Panc1 (cell line): ENCODE measurements at regions not wholly inside any gene's neighbourhood (a gene's known extent, or its start where the extent isn't known, plus 50 kb on each side); places are given as distances from the start of the nearest gene placed in this dataset.

Source experiments
- ATAC-seq: fragments of 200-7000 bp; cut with Tn5 transposase; 2 replicates; pipeline ENCODE4 v1.9.1; 2020; ENCODE audit warnings: mild to moderate bottlenecking, moderate library complexity
- BruUV-seq: library from RNA; stranded (reverse); fragments of 400-500 nt; replicated peaks from 2 replicates; lab custom pipeline; 2021; lab: Mats Ljungman, UMichigan
- CTCF ChIA-PET: fragments of 300-600 bp; sonication (Branson Sonifier 250); formaldehyde crosslinking; loops from one replicate; lab custom pipeline; 2022; ENCODE audit warnings: antibody characterized with exemption; lab: Charles Lee
- POLR2A ChIA-PET: fragments of 300-600 bp; sonication (Branson Sonifier 250); formaldehyde crosslinking; loops from one replicate; lab custom pipeline; 2022; ENCODE audit warnings: antibody characterized with exemption; lab: Charles Lee
- DNase-seq: peaks from one replicate; pipeline ENCODE4 v3.0.0-alpha.2; 2010; ENCODE audit warnings: low read depth, low spot score
- H3K27ac ChIP-seq: 2 replicates; pipeline ENCODE4 v1.5.1; 2011; ENCODE audit warnings: mild to moderate bottlenecking, low read length, inconsistent platforms
- H3K27me3 ChIP-seq: fragments of 200-500 bp; sonication (Bioruptor generic); 2 replicates; pipeline ENCODE4 v1.6.0; 2014; ENCODE audit warnings: low read length, inconsistent platforms; ENCODE audit not compliant: control insufficient read depth, insufficient read depth
- H3K36me3 ChIP-seq: fragments of 200-500 bp; sonication (Bioruptor generic); 2 replicates; pipeline ENCODE4 v1.5.1; 2014; ENCODE audit warnings: inconsistent platforms, mild to moderate bottlenecking, low read length, moderate library complexity; ENCODE audit not compliant: control insufficient read depth, insufficient read depth
- H3K4me1 ChIP-seq: 2 replicates; pipeline ENCODE4 v1.5.1; 2011; ENCODE audit warnings: inconsistent platforms, mild to moderate bottlenecking, low read length, moderate library complexity; ENCODE audit not compliant: control insufficient read depth, insufficient read depth
- H3K4me3 ChIP-seq, 2 experiments: 2 replicates each; pipeline ENCODE4 v1.5.1; 2011 to 2012; ENCODE audit warnings: low read depth in 2 of 2, low read length in 2 of 2, mild to moderate bottlenecking in 2 of 2, inconsistent platforms in 1 of 2, moderate library complexity in 1 of 2
- H3K9me3 ChIP-seq: fragments of 200-500 bp; sonication (Bioruptor generic); 2 replicates; pipeline ENCODE4 v1.5.1; 2014; ENCODE audit warnings: low read depth, mild to moderate bottlenecking, inconsistent platforms, low read length, moderate library complexity; ENCODE audit not compliant: control insufficient read depth, insufficient read depth
- CTCF ChIP-seq: fragments of 450-650 bp; IDR thresholded peaks from 2 replicates; pipeline ENCODE4 v1.5.1; 2017; ENCODE audit warnings: mild to moderate bottlenecking
- POLR2AphosphoS5 ChIP-seq: IDR thresholded peaks from 2 replicates; pipeline ENCODE4 v1.6.1; 2012; ENCODE audit warnings: mild to moderate bottlenecking, low read depth, low read length, moderate library complexity
- SIN3A ChIP-seq: IDR thresholded peaks from 2 replicates; pipeline ENCODE4 v1.6.1; 2012; ENCODE audit warnings: low read depth, mild to moderate bottlenecking, low read length, moderate library complexity, borderline replicate concordance; ENCODE audit not compliant: insufficient read depth
- TCF7L2 ChIP-seq: IDR thresholded peaks from 2 replicates; pipeline ENCODE4 v1.6.1; 2011; ENCODE audit warnings: mild to moderate bottlenecking, low read depth, low read length, inconsistent platforms
- in situ Hi-C: cut with HindIII; loops from 2 replicates; pipeline ENCODE4 v1.10.0; 2016; ENCODE audit warnings: low sequenced_read_pairs, low pct_unique_long_range_greater_than_20kb
- intact Hi-C: fragments of 100-400 bp; cut with micrococcal nuclease; formaldehyde crosslinking; loops from one replicate; pipeline ENCODE4 v1.10.0; 2022; ENCODE audit not compliant: unreplicated experiment
- TF ChIP-seq, protein P1 (sequence below), 2 experiments: IDR thresholded peaks; 2 replicates each; pipeline ENCODE4 v1.6.1; 2011 to 2012; ENCODE audit warnings: low read depth in 2 of 2, control low read depth in 1 of 2, low read length in 1 of 2, mild to moderate bottlenecking in 1 of 2, moderate library complexity in 1 of 2; ENCODE audit not compliant: insufficient read depth in 1 of 2

DNA sequence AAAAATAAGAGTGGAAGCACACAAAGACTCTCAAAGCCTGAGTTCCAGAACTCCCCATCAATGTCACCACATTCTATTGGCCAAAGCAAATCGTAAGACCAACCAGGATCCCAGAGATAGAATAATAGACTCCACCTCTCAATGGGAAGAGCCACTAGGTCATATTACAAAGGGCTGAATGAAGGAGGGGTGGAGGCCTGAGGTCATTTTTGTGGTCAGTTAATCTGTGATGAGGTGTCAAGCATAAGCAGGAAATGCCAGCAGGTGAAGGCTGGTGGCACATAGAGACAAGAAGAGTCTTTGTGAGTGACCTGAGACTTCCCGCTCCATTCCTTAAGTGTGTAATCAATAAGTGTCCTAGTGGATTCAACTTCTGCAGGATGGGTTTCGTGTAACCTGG, 144.3 kb downstream of the TFCP2L1 start:
- ATAC-seq (no peak), DNase-seq (no peak)
- BruUV-seq = no TSS peak
- POLR2A ChIA-PET = no interaction called here
- CTCF ChIA-PET = no interaction called here
- Histone ChIP-seq H3K4me1 (no peaks in the 10 kb centered on the region), H3K27me3 (0 out of 2 replicates have a peak, but pooled peaks cover 3% of the 10 kb centered on the region), H3K36me3 (no peaks in the 10 kb centered on the region), H3K27ac (no peak overlapping the region), H3K9me3 (no peaks in the 10 kb centered on the region), H3K4me3 (no peak overlapping the region)
- TF ChIP-seq, protein P1, sequence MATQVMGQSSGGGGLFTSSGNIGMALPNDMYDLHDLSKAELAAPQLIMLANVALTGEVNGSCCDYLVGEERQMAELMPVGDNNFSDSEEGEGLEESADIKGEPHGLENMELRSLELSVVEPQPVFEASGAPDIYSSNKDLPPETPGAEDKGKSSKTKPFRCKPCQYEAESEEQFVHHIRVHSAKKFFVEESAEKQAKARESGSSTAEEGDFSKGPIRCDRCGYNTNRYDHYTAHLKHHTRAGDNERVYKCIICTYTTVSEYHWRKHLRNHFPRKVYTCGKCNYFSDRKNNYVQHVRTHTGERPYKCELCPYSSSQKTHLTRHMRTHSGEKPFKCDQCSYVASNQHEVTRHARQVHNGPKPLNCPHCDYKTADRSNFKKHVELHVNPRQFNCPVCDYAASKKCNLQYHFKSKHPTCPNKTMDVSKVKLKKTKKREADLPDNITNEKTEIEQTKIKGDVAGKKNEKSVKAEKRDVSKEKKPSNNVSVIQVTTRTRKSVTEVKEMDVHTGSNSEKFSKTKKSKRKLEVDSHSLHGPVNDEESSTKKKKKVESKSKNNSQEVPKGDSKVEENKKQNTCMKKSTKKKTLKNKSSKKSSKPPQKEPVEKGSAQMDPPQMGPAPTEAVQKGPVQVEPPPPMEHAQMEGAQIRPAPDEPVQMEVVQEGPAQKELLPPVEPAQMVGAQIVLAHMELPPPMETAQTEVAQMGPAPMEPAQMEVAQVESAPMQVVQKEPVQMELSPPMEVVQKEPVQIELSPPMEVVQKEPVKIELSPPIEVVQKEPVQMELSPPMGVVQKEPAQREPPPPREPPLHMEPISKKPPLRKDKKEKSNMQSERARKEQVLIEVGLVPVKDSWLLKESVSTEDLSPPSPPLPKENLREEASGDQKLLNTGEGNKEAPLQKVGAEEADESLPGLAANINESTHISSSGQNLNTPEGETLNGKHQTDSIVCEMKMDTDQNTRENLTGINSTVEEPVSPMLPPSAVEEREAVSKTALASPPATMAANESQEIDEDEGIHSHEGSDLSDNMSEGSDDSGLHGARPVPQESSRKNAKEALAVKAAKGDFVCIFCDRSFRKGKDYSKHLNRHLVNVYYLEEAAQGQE (IDR thresholded peaks at IDR 0.05; ENCODE audit: insufficient read depth in 1 of 2, low read depth in 2 of 2, low read length in 1 of 2) = no peak
- TF ChIP-seq CTCF = no peak
- no peak for TF ChIP-seq POLR2AphosphoS5
- no peak for TF ChIP-seq SIN3A
- no peak for TF ChIP-seq TCF7L2
- in situ Hi-C loops (no loop called here), intact Hi-C loops (no loop called here)

GRCh38 chr2:121142452-121142851, 142.6 kb downstream of the TFCP2L1 start:
- no peaks in the 10 kb centered on the region for H3K36me3 ChIP-seq
- ChIA-PET CTCF (no interaction called here), POLR2A (no interaction called here)
- no peak for TF ChIP-seq CTCF
- TF ChIP-seq POLR2AphosphoS5 = no peak
- no peak for TF ChIP-seq TCF7L2
- no peak for TF ChIP-seq SIN3A
- TF ChIP-seq, protein P1 (IDR thresholded peaks at IDR 0.05; ENCODE audit: insufficient read depth in 1 of 2, low read depth in 2 of 2, low read length in 1 of 2) = no peak
- H3K27ac ChIP-seq = no peak overlapping the region
- no peak for ATAC-seq
- in situ Hi-C loops = no loop called here
- no peak for DNase-seq
- 0 out of 2 replicates have a peak, but pooled peaks cover 2% of the 10 kb centered on the region for H3K27me3 ChIP-seq
- no peaks in the 10 kb centered on the region for H3K4me1 ChIP-seq
- H3K4me3 ChIP-seq = no peak overlapping the region
- no TSS peak for BruUV-seq
- intact Hi-C loops = no loop called here
- H3K9me3 ChIP-seq = no peaks in the 10 kb centered on the region
